ENCODE measurements at regions not wholly inside any gene's neighbourhood (a gene's known extent, or its start where the extent isn't known, plus 50 kb on each side); places are given as distances from the start of the nearest gene placed in this dataset.
"Not testable (repeated sequence)": the region's sequence is repeated elsewhere in the genome, so short reads cannot be mapped to it uniquely, and the experiment has no call there.

DNA sequence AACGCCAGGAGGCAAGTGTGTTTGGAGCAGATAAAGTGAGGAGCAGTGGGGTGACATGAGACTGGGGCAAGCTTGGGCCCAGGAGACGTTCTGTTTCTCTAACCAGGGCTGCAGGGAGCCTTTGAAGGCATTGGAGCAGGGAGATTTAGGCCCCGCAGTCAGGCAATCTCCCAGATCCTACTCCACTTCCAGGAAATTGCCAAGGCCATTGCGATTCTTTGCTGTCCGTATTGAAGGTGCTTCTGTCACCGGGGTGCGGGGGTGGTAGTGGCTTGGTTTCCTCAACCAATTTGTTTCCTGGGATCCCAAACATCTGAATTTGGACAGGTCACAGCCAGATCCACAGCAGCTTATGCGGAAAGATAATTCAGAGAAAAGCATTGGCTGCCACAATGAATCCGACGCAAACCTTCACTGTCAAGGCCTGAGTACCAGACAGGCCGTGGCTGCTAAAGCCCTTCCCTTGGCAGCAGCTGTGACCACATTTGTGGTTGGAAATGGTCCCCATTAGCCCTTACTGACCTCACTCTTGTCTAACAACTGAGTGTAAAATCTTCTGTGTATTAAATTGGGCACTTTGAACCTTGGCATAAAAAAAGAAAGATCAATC, 385.6 kb downstream of the PTPRU start:
- DNase-seq = no peak

DNA sequence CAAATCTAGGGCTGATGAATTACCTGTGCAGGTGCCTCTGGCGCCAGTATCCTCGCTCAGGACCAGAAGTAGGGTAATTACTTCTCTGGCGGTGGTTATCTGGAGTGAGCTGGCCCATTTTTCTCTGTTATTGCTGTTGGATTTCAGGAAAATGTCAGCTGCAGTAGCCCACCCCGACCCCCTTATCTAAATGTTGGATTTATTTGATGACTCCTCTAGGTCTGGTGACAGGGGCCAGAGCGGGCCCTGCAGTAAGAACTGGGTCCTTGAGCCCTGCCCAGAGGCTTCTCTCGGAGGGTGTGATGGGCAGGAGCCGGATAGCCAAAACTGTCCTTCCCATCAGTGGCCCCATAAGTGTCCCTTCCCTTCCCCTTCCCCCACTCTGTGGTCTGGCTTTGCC, 384.3 kb downstream of the PTPRU start:
- no peak for DNase-seq

- no peak for DNase-seq
Measured at GRCh38 chr1:29607236-29607635, 370.9 kb downstream of the PTPRU start.

DNA sequence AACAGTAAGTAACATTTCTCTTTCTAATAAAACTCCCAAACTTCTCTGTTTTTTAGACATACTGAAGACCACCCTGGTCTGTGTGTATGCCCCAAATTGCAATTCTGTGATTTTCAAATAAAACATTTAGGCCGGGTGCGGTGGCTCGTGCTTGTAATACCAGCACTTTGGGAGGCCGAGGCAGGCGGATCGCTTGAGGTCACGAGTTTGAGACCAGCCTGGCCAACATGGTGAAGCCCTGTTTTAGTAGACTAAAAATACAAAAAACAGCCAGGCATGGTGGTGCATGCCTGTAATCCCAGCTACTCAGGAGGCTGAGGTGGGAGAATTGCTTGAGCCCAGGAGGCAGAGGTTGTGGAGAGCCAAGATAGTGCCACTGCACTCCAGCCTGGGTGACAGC, 368.5 kb downstream of the PTPRU start:
- DNase-seq = not testable (repeated sequence)

DNA sequence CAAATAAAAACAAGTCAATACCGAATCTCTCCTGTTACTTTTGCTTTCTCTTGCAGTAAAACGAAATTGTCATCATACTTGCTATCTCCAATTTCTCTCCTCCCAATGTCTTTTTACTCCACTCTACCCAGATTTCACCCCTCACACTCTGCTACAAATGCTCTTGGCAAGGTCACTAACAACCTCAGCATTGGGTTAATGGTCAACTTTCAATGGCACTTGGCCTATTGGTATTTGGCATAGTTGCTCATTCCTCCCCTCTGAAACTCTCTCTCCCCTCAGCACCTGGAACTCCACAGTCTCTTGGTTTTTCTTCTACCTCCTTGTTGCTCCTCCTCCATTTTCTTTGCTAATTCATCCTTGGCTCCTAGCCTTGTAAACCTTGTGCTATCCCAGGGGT, 367.3 kb downstream of the PTPRU start:
- no peak for DNase-seq

- DNase-seq = no peak
Measured at GRCh38 chr1:29602203-29602602, 365.9 kb downstream of the PTPRU start.

- no peak for DNase-seq
Measured at GRCh38 chr1:29601021-29601420, 364.7 kb downstream of the PTPRU start.

DNA sequence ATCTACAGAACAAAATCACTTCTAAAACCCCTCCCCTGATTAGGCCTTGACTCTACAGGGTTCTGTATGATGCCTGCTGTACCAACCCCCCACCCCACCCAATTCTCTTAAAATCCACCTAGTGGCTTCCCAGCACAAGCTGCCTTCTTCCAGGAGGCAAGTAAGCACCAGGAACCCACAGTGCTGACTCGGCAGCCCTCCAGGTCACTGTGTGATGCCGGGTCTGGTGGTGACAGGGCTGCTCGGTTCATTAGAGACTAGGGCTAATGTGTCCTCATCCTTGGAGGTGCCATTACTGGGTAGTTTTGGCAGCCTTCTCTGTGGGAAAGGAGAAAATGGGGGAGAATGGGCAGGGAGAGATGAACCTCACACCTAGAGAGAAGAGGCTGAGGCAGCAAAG, 363.5 kb downstream of the PTPRU start:
- DNase-seq = no peak

DNA sequence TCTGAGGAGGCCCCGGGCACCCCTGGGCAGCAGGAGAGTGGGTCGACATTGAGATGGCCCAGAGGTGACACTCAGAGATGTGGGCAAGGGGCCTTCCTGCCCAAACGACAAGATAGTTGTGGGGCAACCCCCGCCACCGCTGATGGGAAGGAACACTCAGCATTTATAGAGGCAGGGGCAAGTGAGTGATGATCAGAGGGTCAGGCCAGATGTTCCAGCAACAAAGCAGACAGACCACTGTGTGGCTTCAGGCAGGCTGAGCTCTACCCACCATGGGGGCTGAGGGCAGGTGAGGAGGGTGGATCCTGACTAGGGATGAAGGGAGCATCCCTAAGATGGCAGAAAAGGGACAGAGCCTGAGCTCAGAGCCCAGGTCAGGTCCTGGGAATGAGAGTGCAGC, 362.7 kb downstream of the PTPRU start:
- DNase-seq = no peak

- no peak for DNase-seq
Measured at GRCh38 chr1:29597861-29598260, 361.5 kb downstream of the PTPRU start.

- DNase-seq = no peak
Measured at GRCh38 chr1:29593601-29594382, 357.5 kb downstream of the PTPRU start.

DNA sequence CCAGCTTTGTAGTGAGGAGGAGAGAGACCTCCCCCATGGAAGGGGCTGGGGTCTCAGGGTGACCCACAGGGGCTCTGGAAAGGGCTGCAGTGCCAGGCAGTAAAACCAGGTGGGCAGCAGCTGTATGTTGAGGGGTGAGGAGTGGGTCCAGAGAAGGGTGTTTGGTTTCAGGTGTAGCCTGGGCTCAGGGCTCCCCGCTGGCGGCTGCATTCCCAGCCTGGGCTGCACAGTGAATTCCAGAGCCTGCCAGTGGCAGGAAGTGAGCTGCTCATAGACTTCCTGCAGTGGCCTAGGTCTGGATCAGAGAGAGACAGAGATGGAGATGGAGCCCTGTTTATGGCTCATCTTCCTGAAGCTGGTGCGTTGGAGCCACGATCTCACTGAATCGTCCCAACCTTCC, 356.4 kb downstream of the PTPRU start:
- no peak for DNase-seq

- DNase-seq = no peak
Measured at GRCh38 chr1:29592261-29592615, 355.9 kb downstream of the PTPRU start.

DNA sequence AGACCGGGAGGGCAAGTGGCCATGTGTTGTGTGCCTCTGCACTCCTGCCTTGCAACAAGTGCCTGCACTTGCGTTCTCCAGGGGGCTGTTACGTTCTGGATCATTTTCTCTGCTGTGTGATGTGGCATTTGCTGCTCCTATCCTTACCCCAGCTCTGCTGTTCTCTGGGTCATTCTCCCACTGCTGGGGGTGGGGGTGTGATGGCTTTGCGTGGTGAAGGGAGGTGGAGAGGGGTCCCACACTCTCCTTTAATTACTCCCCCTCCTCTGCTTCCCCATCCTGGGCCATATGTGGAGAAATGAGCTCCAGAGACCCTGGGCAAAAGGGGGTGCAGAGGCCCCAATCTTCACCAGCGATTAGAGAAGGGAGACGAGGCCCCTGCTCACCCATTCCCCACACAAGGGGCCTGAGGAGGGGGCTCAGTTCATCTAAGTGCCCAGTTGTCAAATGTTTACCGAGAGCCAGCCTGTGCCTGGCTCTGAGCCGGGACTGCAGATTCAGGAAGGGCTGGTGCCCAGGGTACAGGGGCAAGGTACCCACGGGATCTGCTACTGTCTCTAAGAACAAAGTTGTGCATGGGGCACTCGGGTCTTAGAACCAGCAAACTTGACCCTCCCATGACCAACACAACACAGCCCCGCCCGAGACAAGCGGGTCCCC, 355.4 kb downstream of the PTPRU start:
- no peak for DNase-seq

DNA sequence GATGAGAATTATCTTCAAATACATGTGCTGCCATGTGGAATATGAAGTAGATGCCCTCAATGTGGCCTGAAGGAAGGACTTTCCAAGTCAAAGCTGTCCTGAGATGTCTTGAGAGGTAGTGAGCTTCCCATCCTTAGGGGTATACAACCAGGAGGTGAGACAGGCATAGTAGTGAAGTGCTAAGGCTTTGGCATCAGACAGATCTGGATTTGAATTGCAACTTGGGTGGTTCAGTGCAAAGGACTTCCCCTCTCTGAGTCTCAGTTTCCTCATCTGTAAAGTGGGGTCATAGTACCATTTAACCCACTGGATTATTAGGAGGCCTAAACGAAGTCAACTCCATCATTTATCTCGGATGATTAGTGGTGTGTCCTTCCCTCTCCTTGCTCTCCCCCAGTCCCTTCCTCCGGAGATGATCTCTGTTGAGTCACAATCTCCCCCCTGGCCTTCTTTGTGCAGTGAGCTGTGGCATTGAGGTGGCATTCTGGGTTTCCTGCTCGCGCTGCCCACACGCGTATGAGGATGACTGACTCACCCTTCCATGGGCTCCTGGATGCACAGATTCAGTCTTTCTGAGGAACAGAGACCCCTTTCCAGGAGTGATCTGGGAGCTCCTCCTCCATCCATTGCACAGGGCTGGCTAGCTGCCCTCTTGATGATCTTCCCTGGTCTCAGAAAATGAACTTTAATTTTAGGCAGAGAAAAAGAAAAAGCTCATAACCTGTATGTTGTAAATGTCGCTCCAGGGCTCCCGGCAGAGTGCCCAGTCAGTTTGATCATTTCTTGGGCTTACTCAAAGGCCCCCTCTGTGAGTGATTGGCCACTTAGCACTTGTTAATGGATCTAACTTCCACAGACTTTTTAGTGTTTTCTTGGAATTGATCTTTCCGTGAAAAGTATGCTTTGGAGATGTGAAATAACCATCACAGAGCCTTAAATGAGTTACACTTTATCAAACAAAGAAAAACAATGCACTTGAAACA, 354.6 kb downstream of the PTPRU start:
- DNase-seq = no peak

DNA sequence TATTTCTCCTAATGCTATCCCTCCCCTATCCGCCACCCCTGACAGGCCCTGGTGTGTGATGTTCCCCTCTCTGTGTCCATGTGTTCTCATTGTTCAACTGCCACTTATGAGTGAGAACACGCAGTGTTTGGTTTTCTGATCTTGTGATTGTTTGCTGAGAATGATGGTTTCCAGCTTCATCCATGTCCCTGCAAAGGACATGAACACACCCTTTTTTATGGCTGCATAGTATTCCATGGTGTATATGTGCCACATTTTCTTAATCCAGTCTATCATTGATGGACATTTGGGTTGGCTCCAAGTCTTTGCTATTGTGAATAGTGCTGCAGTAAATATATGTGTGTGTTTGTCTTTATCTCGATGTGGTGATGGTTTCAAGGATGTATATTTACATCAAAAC, 353.4 kb downstream of the PTPRU start:
- not testable (repeated sequence) for DNase-seq

- no peak for DNase-seq
Measured at GRCh38 chr1:29586991-29587745, 350.8 kb downstream of the PTPRU start.

- no peak for DNase-seq
Measured at GRCh38 chr1:29586215-29586614, 349.9 kb downstream of the PTPRU start.

GRCh38 chr1:29585656-29586055, 349.3 kb downstream of the PTPRU start:
- no peak for DNase-seq

DNA sequence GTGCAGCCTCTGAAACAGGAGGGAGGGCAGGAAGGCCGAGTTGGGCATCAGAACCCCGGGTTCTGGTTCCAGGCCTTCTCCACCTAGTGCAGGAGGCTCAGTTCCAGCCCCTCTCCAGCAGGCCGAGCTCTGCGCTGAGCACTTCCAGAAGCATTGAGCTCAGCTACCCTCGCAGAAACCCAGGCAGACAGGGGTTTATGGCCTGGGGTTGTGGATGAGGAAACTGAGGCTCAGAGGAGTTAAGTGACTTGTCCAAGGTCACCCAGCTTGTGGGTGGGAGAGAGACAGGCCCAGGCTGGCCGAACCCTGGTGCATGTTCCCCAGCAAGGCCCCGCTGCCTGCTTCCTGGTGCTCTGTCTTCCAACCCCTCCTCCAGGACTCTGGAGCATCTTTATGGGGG, 348.9 kb downstream of the PTPRU start:
- no peak for DNase-seq

DNA sequence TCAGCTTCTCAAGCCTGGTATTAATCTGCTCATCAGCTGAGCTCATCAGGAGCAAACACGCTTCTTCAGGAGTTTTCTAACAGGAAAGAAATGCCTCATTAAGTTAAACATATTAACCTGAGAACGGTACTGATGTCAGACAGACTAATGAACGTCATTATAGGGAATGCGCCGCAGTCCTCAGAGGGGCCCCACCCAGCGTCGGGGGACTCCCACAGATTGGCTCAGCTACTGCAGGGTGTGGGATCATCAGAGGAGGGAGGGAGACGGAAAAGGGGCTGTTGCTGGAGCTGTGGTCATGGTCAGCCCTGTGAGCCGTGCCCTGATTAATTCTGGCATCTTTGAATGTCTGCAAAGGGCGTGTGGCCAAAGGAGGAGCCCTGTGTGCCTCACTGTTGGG, 348.5 kb downstream of the PTPRU start:
- no peak for DNase-seq

DNA sequence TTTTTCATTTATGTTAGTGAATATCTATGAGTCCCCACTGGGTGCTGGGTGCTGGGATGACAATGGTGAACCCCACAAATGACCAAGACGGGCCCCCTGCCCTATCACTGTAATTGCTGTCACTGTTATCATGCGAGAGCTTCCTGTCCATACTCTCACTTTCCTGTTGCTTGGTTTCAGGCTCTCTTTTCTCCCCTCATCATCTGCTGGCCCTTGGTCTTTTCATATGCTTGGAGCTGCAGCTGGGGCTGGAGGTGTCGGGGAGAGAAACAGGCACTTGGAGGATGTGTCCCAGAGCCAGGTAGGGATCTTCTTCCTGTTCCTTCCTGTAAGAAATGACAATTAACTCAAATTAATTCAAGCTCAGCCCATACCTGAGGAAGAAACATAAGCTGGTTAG, 348.0 kb downstream of the PTPRU start:
- DNase-seq = no peak
